ENCODE measurements at regions not wholly inside any gene's neighbourhood (a gene's known extent, or its start where the extent isn't known, plus 50 kb on each side); places are given as distances from the start of the nearest gene placed in this dataset.

- Histone ChIP-seq H3K9me2 (replicated peaks; ENCODE audit: control insufficient read depth, low read length) (no peaks in the 10 kb centered on the region), H3K9me3 (ENCODE audit: control insufficient read depth, insufficient read depth, low read length) (no peaks in the 10 kb centered on the region), H3F3A (ENCODE audit: control insufficient read depth, insufficient read depth) (no peaks in the 10 kb centered on the region), H3K4me1 (ENCODE audit: control insufficient read depth, low read length) (no peaks in the 10 kb centered on the region), H3K4me2 (ENCODE audit: low read length) (no peak overlapping the region), H3K79me2 (ENCODE audit: control insufficient read depth, low read length) (no peaks in the 10 kb centered on the region), H4K20me1 (ENCODE audit: control insufficient read depth, insufficient read depth, low read depth, low read length) (no peaks in the 10 kb centered on the region), H3K27ac (ENCODE audit: low read depth, low read length) (no peak overlapping the region), H3K36me3 (ENCODE audit: control insufficient read depth, low read length) (no peaks in the 10 kb centered on the region), H3K27me3 (ENCODE audit: control insufficient read depth, low read length) (no peaks in the 10 kb centered on the region), H3K4me3 (ENCODE audit: low read length) (no peak overlapping the region)
- TF ChIP-seq CTCF (IDR thresholded peaks at IDR 0.05; ENCODE audit: low read depth, low read length, poor library complexity, severe bottlenecking): no peak
- TF ChIP-seq EZH2phosphoT487 (IDR thresholded peaks at IDR 0.05; ENCODE audit: borderline replicate concordance, low read length): no peak
These were observed 131.2 kb downstream of the TMX3 start for GRCh38 chr18:68583685-68584084.

GRCh38 chr18:68574311-68574710, 140.6 kb downstream of the TMX3 start:
- H3K27ac ChIP-seq (ENCODE audit: low read depth, low read length): no peak overlapping the region
- no peaks in the 10 kb centered on the region for H3F3A ChIP-seq (ENCODE audit: control insufficient read depth, insufficient read depth)
- H3K27me3 ChIP-seq (ENCODE audit: control insufficient read depth, low read length): no peaks in the 10 kb centered on the region
- no peak overlapping the region for H3K4me3 ChIP-seq (ENCODE audit: low read length)
- no peaks in the 10 kb centered on the region for H3K9me3 ChIP-seq (ENCODE audit: control insufficient read depth, insufficient read depth, low read length)
- H4K20me1 ChIP-seq (ENCODE audit: control insufficient read depth, insufficient read depth, low read depth, low read length): no peaks in the 10 kb centered on the region
- no peak overlapping the region for H3K4me2 ChIP-seq (ENCODE audit: low read length)
- TF ChIP-seq CTCF (IDR thresholded peaks at IDR 0.05; ENCODE audit: low read depth, low read length, poor library complexity, severe bottlenecking): no peak
- TF ChIP-seq EZH2phosphoT487 (IDR thresholded peaks at IDR 0.05; ENCODE audit: borderline replicate concordance, low read length): no peak
- H3K4me1 ChIP-seq (ENCODE audit: control insufficient read depth, low read length): no peaks in the 10 kb centered on the region
- H3K36me3 ChIP-seq (ENCODE audit: control insufficient read depth, low read length): no peaks in the 10 kb centered on the region
- H3K9me2 ChIP-seq (replicated peaks; ENCODE audit: control insufficient read depth, low read length): no peaks in the 10 kb centered on the region
- no peaks in the 10 kb centered on the region for H3K79me2 ChIP-seq (ENCODE audit: control insufficient read depth, low read length)

- no peak overlapping the region for H3K27ac ChIP-seq (ENCODE audit: low read depth, low read length)
- H3K4me3 ChIP-seq (ENCODE audit: low read length): no peak overlapping the region
- H4K20me1 ChIP-seq (ENCODE audit: control insufficient read depth, insufficient read depth, low read depth, low read length): no peaks in the 10 kb centered on the region
- no peaks in the 10 kb centered on the region for H3K36me3 ChIP-seq (ENCODE audit: control insufficient read depth, low read length)
- no peaks in the 10 kb centered on the region for H3K79me2 ChIP-seq (ENCODE audit: control insufficient read depth, low read length)
- H3K9me2 ChIP-seq (replicated peaks; ENCODE audit: control insufficient read depth, low read length): no peaks in the 10 kb centered on the region
- H3K27me3 ChIP-seq (ENCODE audit: control insufficient read depth, low read length): no peaks in the 10 kb centered on the region
- no peaks in the 10 kb centered on the region for H3F3A ChIP-seq (ENCODE audit: control insufficient read depth, insufficient read depth)
- TF ChIP-seq EZH2phosphoT487 (IDR thresholded peaks at IDR 0.05; ENCODE audit: borderline replicate concordance, low read length) (no peak), CTCF (IDR thresholded peaks at IDR 0.05; ENCODE audit: low read depth, low read length, poor library complexity, severe bottlenecking) (no peak)
- H3K9me3 ChIP-seq (ENCODE audit: control insufficient read depth, insufficient read depth, low read length): no peaks in the 10 kb centered on the region
- H3K4me2 ChIP-seq (ENCODE audit: low read length): no peak overlapping the region
- no peaks in the 10 kb centered on the region for H3K4me1 ChIP-seq (ENCODE audit: control insufficient read depth, low read length)
These were observed 145.0 kb downstream of the TMX3 start for GRCh38 chr18:68569936-68570335.
